B cell (primary cell): ENCODE measurements at regions not wholly inside any gene's neighbourhood (a gene's known extent, or its start where the extent isn't known, plus 50 kb on each side); places are given as distances from the start of the nearest gene placed in this dataset.

Experiments
- ATAC-seq: fragments of 200-7000 bp; cut with Tn5 transposase; one replicate; pipeline ENCODE4 v1.10.0; 2021; ENCODE audit warnings: low read depth, mild to moderate bottlenecking, moderate number of reproducible peaks, moderate library complexity
- CTCF ChIA-PET: fragments of 350-600 bp; sonication (Branson Sonifier 250); formaldehyde crosslinking; loops from one replicate; lab custom pipeline; 2021; ENCODE audit warnings: antibody characterized with exemption, inconsistent platforms; lab: Charles Lee
- POLR2A ChIA-PET: fragments of 350-600 bp; sonication (Branson Sonifier 250); formaldehyde crosslinking; loops from one replicate; lab custom pipeline; 2021; ENCODE audit warnings: antibody characterized with exemption; lab: Charles Lee
- DNase-seq: peaks from one replicate; pipeline ENCODE4 v3.0.0; 2013
- H2AFZ ChIP-seq: 2 replicates; pipeline ENCODE4 v1.6.1; 2012; ENCODE audit warnings: mild to moderate bottlenecking, low read depth, low read length; ENCODE audit not compliant: insufficient read depth, poor library complexity, severe bottlenecking
- H3K27ac ChIP-seq, 2 donors: 1 replicate in 1 of 2; 2 replicates in 1 of 2; pipeline ENCODE4 v1.5.1; 2012 to 2013; ENCODE audit warnings: low read length in 2 of 2, mild to moderate bottlenecking in 2 of 2, moderate library complexity in 1 of 2
- H3K27me3 ChIP-seq, 4 experiments: fragments of 200-600 bp in 1 of 4; sonication (generic) in 1 of 4; replicated peaks in 1 of 4; 1 replicate in 2 of 4; 2 replicates in 2 of 4; pipeline versions ENCODE4 v1.6.1 to v1.7.0; 2013 to 2016; ENCODE audit warnings: low read length in 3 of 4, mild to moderate bottlenecking in 2 of 4, mixed read lengths in 1 of 4, moderate library complexity in 1 of 4; ENCODE audit not compliant: insufficient read depth in 4 of 4, control insufficient read depth in 3 of 4; ENCODE audit errors: control extremely low read depth in 1 of 4
- H3K36me3 ChIP-seq, 2 experiments: replicated peaks in 1 of 2; 1 replicate in 1 of 2; 2 replicates in 1 of 2; pipeline versions ENCODE4 v1.6.1 to v1.7.1; 2013; ENCODE audit warnings: low read length in 1 of 2; ENCODE audit not compliant: insufficient read depth in 2 of 2, control insufficient read depth in 1 of 2; ENCODE audit errors: control extremely low read depth in 1 of 2, extremely low read depth in 1 of 2
- H3K4me1 ChIP-seq, 2 donors: fragments of 200-600 bp in 1 of 2; sonication (generic) in 1 of 2; 1 replicate in 1 of 2; 2 replicates in 1 of 2; pipeline versions ENCODE4 v1.5.1 to v1.6.1; 2013 to 2017; ENCODE audit warnings: low read length in 2 of 2; ENCODE audit not compliant: control insufficient read depth in 2 of 2, insufficient read depth in 2 of 2
- H3K4me2 ChIP-seq: replicated peaks from 2 replicates; pipeline ENCODE3; 2012; ENCODE audit warnings: mild to moderate bottlenecking, low read depth, low read length; ENCODE audit not compliant: poor library complexity, severe bottlenecking
- H3K4me3 ChIP-seq, 5 experiments: fragments of 200-600 bp in 1 of 5; sonication (generic) in 1 of 5; 1 replicate in 3 of 5; 2 replicates in 2 of 5; pipeline versions ENCODE4 v1.5.1 to v1.7.0; 2011 to 2016; ENCODE audit warnings: low read length in 4 of 5, mild to moderate bottlenecking in 4 of 5, low read depth in 2 of 5, control low read depth in 1 of 5, moderate library complexity in 1 of 5; ENCODE audit not compliant: insufficient read depth in 1 of 5; ENCODE audit errors: control extremely low read depth in 1 of 5, extremely low read depth in 1 of 5
- H3K79me2 ChIP-seq: fragments of 200-600 bp; sonication (generic); one replicate; pipeline ENCODE4 v1.6.0; 2016; ENCODE audit warnings: low read length; ENCODE audit not compliant: control insufficient read depth, insufficient read depth
- H3K9ac ChIP-seq: fragments of 200-600 bp; sonication (generic); 2 replicates; pipeline ENCODE4 v1.6.1; 2017; ENCODE audit warnings: mild to moderate bottlenecking, low read length, moderate library complexity
- H3K9me3 ChIP-seq, 3 donors: one replicate each; pipeline versions ENCODE4 v1.6.1 to v1.7.1; 2013; ENCODE audit warnings: low read length in 2 of 3; ENCODE audit not compliant: control insufficient read depth in 2 of 3, insufficient read depth in 1 of 3; ENCODE audit errors: control extremely low read depth in 1 of 3
- H4K20me1 ChIP-seq: 2 replicates; pipeline ENCODE4 v1.6.0; 2012; ENCODE audit warnings: mild to moderate bottlenecking, low read length; ENCODE audit not compliant: insufficient read depth, control insufficient read depth, poor library complexity, severe bottlenecking
- H3K27ac Mint-ChIP-seq: one replicate; pipeline ENCODE4 v1.8.0; 2021; ENCODE audit warnings: mixed read lengths
- H3K27me3 Mint-ChIP-seq: one replicate; pipeline ENCODE4 v1.8.0; 2021; ENCODE audit warnings: mixed read lengths
- H3K4me1 Mint-ChIP-seq: one replicate; pipeline ENCODE4 v1.8.0; 2021; ENCODE audit warnings: mixed read lengths
- H3K4me3 Mint-ChIP-seq: one replicate; pipeline ENCODE4 v1.8.0; 2021; ENCODE audit warnings: mixed read lengths
- H3K9me3 Mint-ChIP-seq: one replicate; pipeline ENCODE4 v1.8.0; 2022; ENCODE audit warnings: mixed read lengths; ENCODE audit not compliant: insufficient read depth
- CTCF ChIP-seq: fragments of 200-600 bp; IDR thresholded peaks from one replicate; pipeline ENCODE4 v1.8.0; 2022; ENCODE audit warnings: antibody characterized with exemption, mild to moderate bottlenecking
- EZH2 ChIP-seq: IDR thresholded peaks from 2 replicates; pipeline ENCODE4 v1.6.1; 2012; ENCODE audit warnings: borderline replicate concordance, low read depth, mild to moderate bottlenecking, moderate library complexity, low read length; ENCODE audit not compliant: insufficient read depth, poor library complexity, severe bottlenecking
- WGBS: methylation state at CpG from one replicate; pipeline ENCODE4 v1.1.5; 2013; ENCODE audit warnings: missing lambda C conversion rate; ENCODE audit not compliant: insufficient coverage; 5-methylcytosine and 5-hydroxymethylcytosine counted together
- intact Hi-C: fragments of 100-400 bp; cut with micrococcal nuclease; formaldehyde crosslinking; loops from one replicate; pipeline ENCODE4 v1.10.0; 2022

DNA sequence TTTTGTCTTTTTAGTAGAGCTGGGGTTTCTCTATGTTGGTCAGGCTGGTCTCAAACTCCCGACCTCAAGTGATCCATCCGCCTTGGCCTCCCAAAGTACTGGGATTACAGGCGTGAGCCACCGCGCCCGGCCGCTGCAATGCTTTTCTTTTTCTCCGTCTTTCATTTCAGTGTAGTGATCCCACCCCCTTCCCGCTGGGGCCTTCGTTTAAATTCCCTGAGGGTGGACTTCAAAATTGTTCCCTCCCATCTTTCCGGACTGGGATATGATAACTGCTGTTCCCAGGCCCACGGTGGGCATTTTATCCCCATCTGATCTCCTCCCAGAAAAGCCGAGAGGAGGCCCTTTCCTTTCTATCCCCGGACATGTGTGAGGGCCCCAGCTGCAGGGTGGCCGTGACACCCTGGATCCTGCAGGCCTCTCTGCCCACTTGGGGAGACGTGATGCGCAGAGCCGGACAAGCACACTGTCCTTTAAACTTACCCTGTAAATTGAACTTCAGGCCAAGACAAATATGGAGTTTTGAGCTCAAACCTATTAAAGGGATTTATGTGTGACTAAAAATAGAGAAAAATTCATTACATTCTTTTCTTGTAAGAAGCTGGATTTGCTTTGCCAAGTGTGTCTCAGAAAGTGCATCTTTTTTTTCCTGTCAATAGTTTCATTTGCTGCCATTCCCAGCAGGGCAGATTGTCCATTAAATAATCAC lies 54.5 kb upstream of the AFF3 start:
- H4K20me1 ChIP-seq, result no peaks in the 10 kb centered on the region
- H3K9ac ChIP-seq, result no peak overlapping the region
- H3K36me3 ChIP-seq, result no peaks in the 10 kb centered on the region
- Mint-ChIP-seq H3K4me3 (no peak overlapping the region), H3K27me3 (peaks cover 12% of the 10 kb centered on the region), H3K4me1 (peaks cover 8% of the 10 kb centered on the region), H3K9me3 (peaks cover 4% of the 10 kb centered on the region), H3K27ac (no peak overlapping the region)
- intact Hi-C loops, result no loop called here
- WGBS, result 93% methylated on average over 17 of the region's 18 CpGs
- H3K4me2 ChIP-seq, result no peak overlapping the region
- H3K27me3 ChIP-seq, result peaks cover 0 to under 1% (median 0%) of the 10 kb centered on the region in 4 experiments
- POLR2A ChIA-PET, result no interaction called here
- H3K4me3 ChIP-seq, result no peak overlapping the region
- CTCF ChIA-PET, result interaction anchor here (0.6 kb wide), 1 partner anchor 434 kb away, joined by 5 read pairs; no protein-coding TSS in a partner anchor
- no peak for TF ChIP-seq EZH2
- no peaks in the 10 kb centered on the region for H3K4me1 ChIP-seq
- DNase-seq (no peak), ATAC-seq (no peak)
- H2AFZ ChIP-seq, result no peak overlapping the region
- H3K9me3 ChIP-seq, result peaks cover 0 to 9% (median 0%) of the 10 kb centered on the region in 3 donors
- no peaks in the 10 kb centered on the region for H3K79me2 ChIP-seq
- no peak overlapping the region for H3K27ac ChIP-seq

DNA sequence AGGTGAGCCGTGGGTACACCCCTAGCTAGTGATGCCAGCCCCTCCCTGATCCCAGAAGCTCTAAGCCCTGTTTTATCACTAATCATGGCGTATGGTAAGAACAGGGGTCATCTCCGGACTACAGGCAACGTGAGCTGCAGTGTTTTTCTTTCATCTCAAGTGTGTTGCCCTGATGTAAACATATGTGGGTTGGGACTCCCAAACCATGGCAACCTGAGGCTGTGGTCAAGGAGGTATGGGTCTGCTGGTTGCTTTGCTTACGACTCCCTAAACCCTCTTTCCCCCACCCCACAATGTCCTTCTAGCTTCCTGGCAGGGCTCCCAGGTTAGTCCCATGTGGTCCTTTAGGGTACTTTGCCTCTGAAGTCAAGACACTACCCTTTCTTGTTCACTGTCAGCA lies 53.6 kb upstream of the AFF3 start:
- Histone ChIP-seq H3K4me2 (no peak overlapping the region), H3K4me3 (no peak overlapping the region), H2AFZ (no peak overlapping the region), H3K9me3 (no peaks in the 10 kb centered on the region), H3K27me3 (no peaks in the 10 kb centered on the region), H3K27ac (no peak overlapping the region), H3K79me2 (no peaks in the 10 kb centered on the region), H3K36me3 (no peaks in the 10 kb centered on the region), H3K9ac (no peak overlapping the region), H3K4me1 (no peaks in the 10 kb centered on the region), H4K20me1 (no peaks in the 10 kb centered on the region)
- 86% methylated on average over 2 of the region's 5 CpGs for WGBS
- no peak for DNase-seq
- TF ChIP-seq EZH2, result no peak
- no peak for TF ChIP-seq CTCF
- no peak overlapping the region for H3K4me3 Mint-ChIP-seq
- CTCF ChIA-PET, result no interaction called here
- no peak for ATAC-seq
- H3K9me3 Mint-ChIP-seq, result no peaks in the 10 kb centered on the region
- H3K4me1 Mint-ChIP-seq, result peaks cover 8% of the 10 kb centered on the region
- intact Hi-C loops, result no loop called here
- POLR2A ChIA-PET, result no interaction called here
- H3K27ac Mint-ChIP-seq, result no peak overlapping the region
- H3K27me3 Mint-ChIP-seq, result peaks cover 12% of the 10 kb centered on the region
